ENCODE measurements at regions not wholly inside any gene's neighbourhood (a gene's known extent, or its start where the extent isn't known, plus 50 kb on each side); places are given as distances from the start of the nearest gene placed in this dataset.

GRCh38 chr16:14369734-14370598, 260.1 kb downstream of the PARN start:
- no TSS peak for BruUV-seq (replicated peaks)
- Histone ChIP-seq H3K56ac (ENCODE audit: extremely low read depth, insufficient read depth, low read length) (no peak overlapping the region), H2BK20ac (ENCODE audit: low read depth, low read length) (no peak overlapping the region), H4K5ac (ENCODE audit: low read depth, low read length) (no peak overlapping the region), H3K4me3 (ENCODE audit: insufficient read depth, low read depth, low read length) (no peak overlapping the region), H2BK15ac (ENCODE audit: low read depth, low read length) (no peak overlapping the region), H3K27ac (ENCODE audit: insufficient read depth, low read length) (no peak overlapping the region), H2BK5ac (ENCODE audit: low read depth, low read length, poor library complexity, severe bottlenecking) (no peak overlapping the region), H3K79me1 (ENCODE audit: low read depth in 1 of 2, low read length in 2 of 2) (no peaks in the 10 kb centered on the region), H3K14ac (replicated peaks; ENCODE audit: low read depth, low read length) (no peak overlapping the region), H2AK9ac (replicated peaks; ENCODE audit: low read depth, low read length, poor library complexity) (no peak overlapping the region), H3K4me1 (ENCODE audit: control insufficient read depth, insufficient read depth, low read length) (peaks cover 1% of the 10 kb centered on the region; the same call in 1 of the 2 replicates), H3K9me1 (ENCODE audit: insufficient read depth, low read length) (peaks cover 2% of the 10 kb centered on the region; the same call in 1 of the 2 replicates), H4K91ac (ENCODE audit: insufficient read depth, low read depth, low read length) (no peak overlapping the region), H3K9ac (ENCODE audit: low read depth, low read length) (no peak overlapping the region), H3K27me3 (ENCODE audit: control insufficient read depth, insufficient read depth, low read length) (no peaks in the 10 kb centered on the region; the same call in 1 of the 2 replicates), H4K8ac (ENCODE audit: low read depth in 2 of 2, low read length in 2 of 2) (no peak overlapping the region), H3K9me3 (ENCODE audit: control insufficient read depth, insufficient read depth, low read length) (no peaks in the 10 kb centered on the region), H4K20me1 (ENCODE audit: insufficient read depth, low read length) (no peaks in the 10 kb centered on the region), H3K36me3 (ENCODE audit: control insufficient read depth, insufficient read depth, low read length) (no peaks in the 10 kb centered on the region), H2AK5ac (ENCODE audit: low read depth, low read length) (no peak overlapping the region), H3K23ac (ENCODE audit: low read depth, low read length) (no peak overlapping the region), H2BK120ac (ENCODE audit: low read depth, low read length) (no peak overlapping the region), H3K18ac (ENCODE audit: low read depth, low read length) (no peak overlapping the region), H3K4me2 (ENCODE audit: low read depth, low read length) (no peak overlapping the region), H3K4ac (ENCODE audit: low read depth, low read length) (no peak overlapping the region), H2AFZ (replicated peaks; ENCODE audit: low read length, poor library complexity) (peak overlapping the region; percentile 33)
- ChIA-PET POLR2A (ENCODE audit: unreplicated experiment) (no interaction called here), CTCF (no interaction called here)
- dilution Hi-C loops (cut with HindIII; ENCODE audit: low sequenced_read_pairs, unreplicated experiment) (no loop called here), intact Hi-C loops (cut with micrococcal nuclease) (no loop called here), in situ Hi-C loops (cut with MboI; ENCODE audit: low sequenced_read_pairs) (no loop called here)
- TF ChIP-seq NFE2L2 (IDR thresholded peaks at IDR 0.05; ENCODE audit: low read depth, low read length): no peak
- TF ChIP-seq ELK1 (IDR thresholded peaks at IDR 0.05; ENCODE audit: borderline replicate concordance, low read depth, low read length): no peak
- TF ChIP-seq RCOR1 (IDR thresholded peaks at IDR 0.05; ENCODE audit: insufficient replicate concordance, low read length): no peak
- no peak for TF ChIP-seq CEBPB (IDR thresholded peaks at IDR 0.05; ENCODE audit: low read depth, low read length)
- no peak for TF ChIP-seq MAFK (IDR thresholded peaks at IDR 0.05; ENCODE audit: low read depth, low read length)
- TF ChIP-seq MAZ (IDR thresholded peaks at IDR 0.05; ENCODE audit: borderline replicate concordance, low read depth, low read length): no peak
- TF ChIP-seq CHD1 (IDR thresholded peaks at IDR 0.05; ENCODE audit: low read depth, low read length): no peak
- no peak for TF ChIP-seq MXI1 (IDR thresholded peaks at IDR 0.05; ENCODE audit: borderline replicate concordance, low read depth, low read length)
- ATAC-seq (ENCODE audit: low read depth) (no peak), DNase-seq (no peak)
- WGBS, 2 experiments (ENCODE audit: extremely low coverage in 2 of 2, insufficient read length in 1 of 2): 77% methylated on average over 14 of the region's 26 CpGs; no CpG with 5 or more reads in 1 of the 2 experiments
